HL-60 (cell line): ENCODE measurements at regions not wholly inside any gene's neighbourhood (a gene's known extent, or its start where the extent isn't known, plus 50 kb on each side); places are given as distances from the start of the nearest gene placed in this dataset.

Source experiments
- POLR2AphosphoS5 ChIP-seq: IDR thresholded peaks from 2 replicates; pipeline ENCODE4 v1.6.1; 2012; ENCODE audit warnings: low read depth
- TF ChIP-seq, protein P1 (sequence below): IDR thresholded peaks from one replicate; pipeline ENCODE4 v1.5.1; 2011; ENCODE audit warnings: low read length, control low read depth, inconsistent platforms; ENCODE audit not compliant: insufficient read depth

DNA sequence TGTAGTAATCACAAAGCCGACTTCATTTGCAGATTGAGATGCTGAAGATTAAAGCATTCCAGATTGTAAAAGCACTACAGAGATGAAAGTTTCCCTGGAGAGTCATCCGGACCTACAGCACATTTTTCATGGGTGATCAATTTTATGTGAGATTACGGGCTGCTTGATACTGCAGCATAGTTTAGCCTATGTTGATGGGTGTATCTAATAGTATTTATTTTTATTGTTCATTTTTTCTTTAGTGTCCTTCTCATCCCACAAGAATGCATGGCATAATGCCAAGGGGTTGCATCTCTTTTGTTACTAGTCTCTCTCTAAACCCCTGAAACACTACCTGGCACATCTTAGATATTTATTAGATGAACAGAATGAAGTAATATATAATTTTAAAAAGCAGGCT lies 240.4 kb downstream of the MBD2 start:
- TF ChIP-seq, protein P1, sequence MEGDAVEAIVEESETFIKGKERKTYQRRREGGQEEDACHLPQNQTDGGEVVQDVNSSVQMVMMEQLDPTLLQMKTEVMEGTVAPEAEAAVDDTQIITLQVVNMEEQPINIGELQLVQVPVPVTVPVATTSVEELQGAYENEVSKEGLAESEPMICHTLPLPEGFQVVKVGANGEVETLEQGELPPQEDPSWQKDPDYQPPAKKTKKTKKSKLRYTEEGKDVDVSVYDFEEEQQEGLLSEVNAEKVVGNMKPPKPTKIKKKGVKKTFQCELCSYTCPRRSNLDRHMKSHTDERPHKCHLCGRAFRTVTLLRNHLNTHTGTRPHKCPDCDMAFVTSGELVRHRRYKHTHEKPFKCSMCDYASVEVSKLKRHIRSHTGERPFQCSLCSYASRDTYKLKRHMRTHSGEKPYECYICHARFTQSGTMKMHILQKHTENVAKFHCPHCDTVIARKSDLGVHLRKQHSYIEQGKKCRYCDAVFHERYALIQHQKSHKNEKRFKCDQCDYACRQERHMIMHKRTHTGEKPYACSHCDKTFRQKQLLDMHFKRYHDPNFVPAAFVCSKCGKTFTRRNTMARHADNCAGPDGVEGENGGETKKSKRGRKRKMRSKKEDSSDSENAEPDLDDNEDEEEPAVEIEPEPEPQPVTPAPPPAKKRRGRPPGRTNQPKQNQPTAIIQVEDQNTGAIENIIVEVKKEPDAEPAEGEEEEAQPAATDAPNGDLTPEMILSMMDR: no peak
- no peak for TF ChIP-seq POLR2AphosphoS5
